HG03378 (cell line): ENCODE measurements at regions not wholly inside any gene's neighbourhood (a gene's known extent, or its start where the extent isn't known, plus 50 kb on each side); places are given as distances from the start of the nearest gene placed in this dataset.
"Not testable (repeated sequence)": the region's sequence is repeated elsewhere in the genome, so short reads cannot be mapped to it uniquely, and the experiment has no call there.

Experiments
- ATAC-seq: cut with Tn5 transposase; IDR thresholded peaks from one replicate; pipeline ENCODE4 v1.9.1; 2021; ENCODE audit warnings: mild to moderate bottlenecking, moderate library complexity; ENCODE audit not compliant: unreplicated experiment

GRCh38 chr5:124892185-124892848 is 145.9 kb upstream of the ZNF608 start:
- ATAC-seq = no peak

DNA sequence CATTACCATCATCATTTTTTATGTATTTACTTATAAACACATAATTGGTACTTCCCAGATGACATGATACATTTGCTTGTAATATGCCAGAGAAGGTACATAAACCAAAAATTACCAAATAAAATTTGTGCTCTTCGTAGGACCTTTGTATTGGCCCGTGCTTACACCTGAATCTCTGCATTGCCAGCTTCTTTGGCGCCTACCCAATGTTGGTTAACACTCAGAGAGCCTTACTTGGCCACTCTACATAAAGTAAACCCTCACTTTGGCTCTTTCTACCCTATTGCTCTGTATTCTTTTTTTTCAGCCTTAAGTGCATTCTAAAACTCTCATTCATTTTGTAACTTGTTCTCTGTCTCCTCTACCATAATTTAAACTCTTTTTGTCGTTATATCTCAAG is 148.1 kb upstream of the ZNF608 start:
- no peak for ATAC-seq

DNA sequence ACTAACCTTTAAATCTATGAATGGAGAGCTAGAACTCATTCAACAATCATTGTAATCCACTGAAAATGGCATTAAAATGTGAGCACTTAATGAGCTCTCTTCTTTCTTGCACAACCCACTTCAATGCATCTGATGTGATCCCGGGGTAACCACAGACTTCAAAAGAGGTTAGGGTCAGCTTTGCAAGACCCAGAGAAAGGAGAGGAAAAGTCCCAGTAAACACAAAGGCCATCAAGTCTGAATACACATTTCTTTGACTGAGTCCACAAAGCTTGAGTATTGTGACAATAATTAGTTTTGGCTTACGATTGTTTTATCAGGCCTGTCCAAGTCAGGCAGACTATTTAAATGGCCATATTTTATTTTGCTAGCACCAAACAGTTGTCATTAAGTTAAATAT is 148.8 kb upstream of the ZNF608 start:
- ATAC-seq = no peak

- ATAC-seq = no peak
Measured at GRCh38 chr5:124901081-124901480, 154.6 kb upstream of the ZNF608 start.

DNA sequence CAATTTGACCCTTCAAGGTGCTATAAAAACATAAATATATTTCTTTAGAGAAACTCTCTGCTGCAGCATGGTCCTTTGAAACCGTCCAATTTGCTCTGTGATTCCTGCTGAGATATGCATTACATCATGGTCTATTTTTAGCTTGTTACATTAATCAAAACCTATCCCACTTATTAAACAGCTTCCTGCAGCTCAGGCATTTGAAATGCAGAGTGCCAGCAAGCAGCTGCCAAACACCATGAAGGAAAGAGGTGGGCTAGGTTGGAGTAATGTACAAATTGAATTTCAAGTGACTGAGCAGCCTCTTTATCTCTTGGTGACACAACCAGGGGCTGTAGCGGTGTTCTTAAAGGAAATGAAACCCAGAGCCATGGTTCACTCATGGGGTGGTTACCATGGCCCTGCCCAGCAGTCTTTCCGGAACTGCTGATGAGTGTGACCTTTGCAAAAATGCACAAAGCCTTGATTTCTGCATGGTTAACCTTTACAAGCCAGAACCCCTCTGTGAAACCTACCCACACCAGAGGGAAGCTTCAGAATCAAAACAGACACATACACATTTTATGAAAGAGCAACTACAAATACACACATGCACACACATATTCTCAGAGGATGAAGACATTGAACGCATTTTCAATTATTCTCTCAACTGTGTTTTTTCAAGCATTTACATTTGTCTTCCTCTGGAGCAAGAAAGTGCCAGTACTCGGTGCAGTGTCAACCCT is 155.8 kb upstream of the ZNF608 start:
- ATAC-seq = peak; percentile 98

DNA sequence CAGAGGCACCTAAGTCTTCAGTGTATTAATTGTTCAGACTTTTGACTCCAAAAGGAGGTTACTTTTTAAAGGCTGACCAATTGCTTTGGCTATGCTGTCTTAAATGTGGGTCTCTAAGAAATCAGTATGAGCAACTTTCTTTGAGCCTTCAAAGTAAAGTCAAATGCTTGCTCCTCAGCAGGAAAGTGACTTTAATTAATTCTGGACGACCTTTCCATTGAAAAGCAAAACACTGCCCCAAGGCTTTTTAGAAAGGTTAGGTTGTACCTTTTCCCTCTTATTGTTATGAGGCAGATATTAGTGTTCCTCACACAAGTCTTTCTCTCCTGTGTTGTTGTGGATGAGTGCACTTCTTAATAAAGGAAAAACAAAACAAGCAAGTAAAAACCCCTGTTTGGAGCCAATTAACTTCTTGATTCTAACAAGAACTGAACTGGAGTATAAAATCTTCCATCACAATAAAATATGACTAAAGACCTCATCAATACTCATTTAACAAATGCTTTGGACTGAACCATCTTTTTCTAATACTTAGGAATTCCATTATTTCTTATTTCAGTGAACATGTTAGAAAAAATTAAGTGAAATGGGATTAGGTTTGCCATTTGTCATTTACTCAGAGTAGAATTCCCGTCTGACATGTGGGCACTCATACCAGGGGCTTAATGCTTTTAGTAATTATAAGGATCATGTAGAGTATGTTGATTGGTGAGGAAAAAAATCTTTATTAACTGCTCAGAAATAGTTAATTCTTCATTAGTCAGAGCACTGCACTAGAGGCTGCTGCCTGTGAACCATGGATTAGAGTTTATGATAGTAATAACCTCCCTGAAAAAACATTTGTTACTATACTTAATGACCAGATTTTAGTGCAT is 159.1 kb upstream of the ZNF608 start:
- ATAC-seq = no peak

- ATAC-seq = no peak
Measured at GRCh38 chr5:124906339-124907097, 160.1 kb upstream of the ZNF608 start.

GRCh38 chr5:124907098-124907644 is 160.7 kb upstream of the ZNF608 start:
- no peak for ATAC-seq

- ATAC-seq = peak; percentile 85
Measured at GRCh38 chr5:124908581-124909451, 162.4 kb upstream of the ZNF608 start.

GRCh38 chr5:124909734-124910133 is 163.3 kb upstream of the ZNF608 start:
- ATAC-seq = no peak

GRCh38 chr5:124910354-124911016 is 164.0 kb upstream of the ZNF608 start:
- ATAC-seq = peak; percentile 53

DNA sequence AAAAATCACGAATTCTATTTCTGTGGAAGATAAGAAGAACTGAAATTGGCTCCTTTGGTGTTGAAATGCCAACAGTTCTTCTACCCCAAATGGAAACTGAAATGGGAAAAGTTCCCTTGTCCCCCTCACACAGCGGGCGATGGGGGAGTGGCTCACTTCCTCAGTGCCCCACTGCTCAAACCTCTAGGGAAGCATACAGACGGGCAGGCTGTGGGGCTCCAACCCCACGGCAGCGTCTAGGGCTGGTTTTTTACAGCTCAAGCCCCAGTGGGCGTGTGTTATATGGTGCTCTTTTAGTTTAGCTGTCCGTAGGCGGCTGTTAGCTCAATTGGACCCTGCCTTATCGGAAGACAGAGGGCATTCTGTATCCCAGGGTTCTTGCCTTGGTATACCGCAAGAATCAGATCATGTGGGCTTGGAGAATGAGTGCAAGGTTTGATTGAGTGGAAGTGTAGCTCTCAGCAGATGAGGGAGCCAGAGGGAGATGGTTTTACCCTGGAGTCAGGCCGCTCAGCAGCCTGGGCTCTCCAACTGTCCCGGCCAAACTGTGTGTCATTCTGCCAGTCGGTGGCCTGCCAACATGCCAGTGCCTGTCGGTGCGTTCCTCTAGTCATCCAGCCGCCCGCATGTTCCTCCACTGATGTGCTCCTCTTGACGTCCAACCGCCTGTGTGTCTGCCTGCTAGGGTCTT is 166.3 kb upstream of the ZNF608 start:
- no peak for ATAC-seq

GRCh38 chr5:124913329-124913653 is 166.9 kb upstream of the ZNF608 start:
- ATAC-seq = no peak

DNA sequence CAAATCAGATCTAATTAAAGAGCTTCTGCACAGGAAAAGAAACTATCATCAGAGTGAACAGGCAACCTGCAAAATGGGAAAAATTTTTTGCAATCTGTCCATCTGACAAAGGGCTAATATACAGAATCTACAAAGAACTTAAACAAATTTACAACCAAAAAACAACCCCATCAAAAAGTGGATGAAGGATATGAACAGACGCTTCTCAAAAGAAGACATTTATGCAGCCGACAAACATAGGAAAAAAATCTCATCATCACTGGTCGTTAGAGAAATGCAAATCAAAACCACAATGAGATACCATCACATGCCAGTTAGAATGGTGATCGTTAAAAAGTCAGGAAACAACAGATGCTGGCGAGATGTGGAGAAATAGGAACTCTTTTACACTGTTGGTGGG is 169.9 kb upstream of the ZNF608 start:
- ATAC-seq = not testable (repeated sequence)

DNA sequence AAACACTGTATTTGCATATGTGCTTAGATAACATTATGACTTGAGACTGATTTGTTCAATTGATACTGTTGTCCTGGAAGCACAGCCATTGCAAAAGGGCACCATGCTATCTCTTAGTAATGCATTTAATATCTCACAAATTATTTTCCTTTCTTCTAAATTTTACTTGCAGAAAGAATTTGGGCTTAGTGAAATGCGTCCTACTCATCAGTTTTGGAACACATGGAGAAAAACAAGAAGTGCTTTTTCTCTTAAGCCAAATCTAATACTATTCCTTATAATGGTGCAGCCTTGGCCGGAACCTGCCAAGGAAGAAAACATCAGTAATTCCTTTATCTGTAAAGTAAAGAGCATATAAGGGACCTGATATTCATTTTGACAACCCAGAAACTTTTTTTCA is 172.2 kb upstream of the ZNF608 start:
- ATAC-seq = no peak

GRCh38 chr5:124919076-124919475 is 172.6 kb upstream of the ZNF608 start:
- ATAC-seq = no peak

- no peak for ATAC-seq
Measured at GRCh38 chr5:124919747-124920525, 173.5 kb upstream of the ZNF608 start.
